Hematopoietic multipotent progenitor cell treated with erythropoietin and hydrocortisone succinate and interleukin-3 and kit ligand, for 8 days (in vitro differentiated cells): ENCODE measurements at regions not wholly inside any gene's neighbourhood (a gene's known extent, or its start where the extent isn't known, plus 50 kb on each side); places are given as distances from the start of the nearest gene placed in this dataset.
"Not testable (repeated sequence)": the region's sequence is repeated elsewhere in the genome, so short reads cannot be mapped to it uniquely, and the experiment has no call there.

Experiments used
- DNase-seq: peaks from one replicate; pipeline ENCODE4 v3.0.0-alpha.2; 2015

DNA sequence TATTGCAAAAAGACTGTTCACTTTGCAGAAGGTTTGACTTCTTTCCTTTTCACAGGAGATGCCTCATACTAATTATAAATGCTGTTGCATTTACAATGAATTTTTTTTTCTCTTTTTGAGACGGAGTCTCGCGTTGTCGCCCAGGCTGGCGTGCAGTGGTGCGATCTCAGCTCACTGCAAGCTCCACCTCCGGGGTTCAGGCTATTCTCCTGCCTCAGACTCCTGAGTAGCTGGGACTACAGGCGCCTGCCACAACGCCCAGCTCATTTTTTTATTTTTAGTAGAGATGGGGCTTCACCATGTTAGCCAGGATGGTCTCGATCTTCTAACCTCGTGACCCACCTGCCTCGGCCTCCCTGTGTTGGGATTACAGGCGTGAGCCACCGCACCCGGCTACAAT is 290.5 kb upstream of the GATB start:
- DNase-seq, result not testable (repeated sequence)

DNA sequence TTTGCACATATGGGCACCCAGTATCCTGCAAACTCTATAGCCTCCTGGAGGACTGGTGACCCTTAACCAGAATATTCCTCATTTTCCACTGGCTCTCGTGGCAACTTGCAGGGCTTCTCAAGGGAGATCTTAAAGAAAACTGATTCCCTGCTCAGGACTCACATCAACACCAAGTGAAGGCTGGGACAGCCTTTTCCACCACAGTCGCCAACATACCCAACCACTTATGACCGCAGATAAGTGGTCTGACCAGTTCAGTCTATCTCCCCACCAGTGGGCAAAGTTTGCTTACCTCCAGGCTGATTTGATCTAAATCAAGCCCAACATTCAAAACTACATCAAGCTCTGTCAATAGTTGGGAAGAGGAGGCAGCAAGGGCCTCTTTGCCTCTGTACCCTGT is 289.3 kb upstream of the GATB start:
- DNase-seq, result no peak

DNA sequence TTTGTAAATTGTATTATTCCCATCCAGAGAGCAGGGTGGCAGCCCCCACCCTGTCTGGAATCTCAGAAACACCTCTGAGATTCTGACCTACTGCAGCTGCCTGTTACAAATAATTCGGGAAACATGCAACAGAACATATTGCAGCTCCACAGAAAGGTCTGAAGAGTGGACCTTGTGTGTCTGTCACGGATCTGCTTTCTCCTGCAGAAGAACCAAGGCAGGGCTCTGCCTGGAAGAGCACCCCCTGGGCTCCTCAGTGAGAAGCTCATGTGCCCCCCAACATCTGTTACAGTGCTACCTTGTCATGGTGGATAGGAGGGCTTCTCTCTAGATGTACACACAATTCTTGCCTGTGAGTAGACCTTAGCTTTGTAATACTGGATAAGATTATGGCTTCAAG is 286.6 kb upstream of the GATB start:
- no peak for DNase-seq

DNA sequence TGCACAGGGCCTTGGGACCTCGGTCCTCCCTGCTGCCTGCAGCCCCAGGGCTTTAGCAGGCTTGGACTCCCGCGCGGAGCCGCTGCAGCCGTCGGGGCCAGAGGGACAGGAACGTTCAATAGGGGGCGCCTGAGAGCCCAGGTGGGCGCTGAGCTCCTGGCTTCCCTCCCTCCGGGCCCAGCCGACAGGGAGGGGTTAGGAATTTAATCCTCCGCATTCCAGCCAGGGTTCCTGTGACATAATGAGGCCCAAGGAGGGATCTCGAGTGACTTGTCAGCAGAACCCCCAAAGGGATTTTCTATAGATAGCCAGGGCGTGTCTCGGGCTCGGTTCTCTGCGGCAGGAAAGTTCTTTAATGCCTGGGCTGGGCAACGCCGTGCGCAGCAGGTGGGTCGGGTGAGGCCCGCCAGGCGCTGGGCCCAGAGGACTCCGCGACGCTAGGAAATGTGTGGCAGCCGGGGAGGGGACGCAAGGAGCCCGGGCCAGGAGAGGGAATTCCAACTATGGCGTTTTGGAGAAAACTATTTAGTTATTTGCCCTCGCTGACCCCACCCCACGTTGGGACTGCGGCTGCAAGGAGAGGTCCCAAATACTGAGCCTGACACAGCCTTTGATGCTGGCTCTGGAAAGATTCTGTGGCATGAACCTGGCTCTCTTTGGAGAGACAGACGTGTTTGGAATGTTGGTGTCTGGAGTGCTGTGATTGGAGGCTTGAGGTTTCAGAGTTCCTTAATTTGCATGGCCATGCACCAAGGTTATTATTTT is 285.2 kb upstream of the GATB start:
- DNase-seq, result no peak

DNA sequence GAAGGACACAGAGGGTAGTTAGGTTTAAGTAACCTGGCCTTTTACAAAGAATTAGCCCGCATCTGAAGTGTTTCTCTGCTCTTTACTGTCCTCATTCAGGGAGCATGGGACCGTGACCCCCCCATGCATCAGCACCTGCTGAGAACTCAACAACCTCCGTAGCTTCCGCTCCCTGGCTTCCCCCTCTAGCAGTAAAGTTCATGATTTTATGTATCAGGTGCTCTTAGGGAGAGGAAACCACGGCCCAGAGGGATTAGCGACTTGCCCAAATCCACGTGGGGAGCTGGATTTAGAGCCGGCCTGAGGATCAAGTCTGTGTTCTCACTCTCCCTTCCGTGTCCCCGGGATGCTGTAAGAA is 284.6 kb upstream of the GATB start:
- DNase-seq, result no peak

DNA sequence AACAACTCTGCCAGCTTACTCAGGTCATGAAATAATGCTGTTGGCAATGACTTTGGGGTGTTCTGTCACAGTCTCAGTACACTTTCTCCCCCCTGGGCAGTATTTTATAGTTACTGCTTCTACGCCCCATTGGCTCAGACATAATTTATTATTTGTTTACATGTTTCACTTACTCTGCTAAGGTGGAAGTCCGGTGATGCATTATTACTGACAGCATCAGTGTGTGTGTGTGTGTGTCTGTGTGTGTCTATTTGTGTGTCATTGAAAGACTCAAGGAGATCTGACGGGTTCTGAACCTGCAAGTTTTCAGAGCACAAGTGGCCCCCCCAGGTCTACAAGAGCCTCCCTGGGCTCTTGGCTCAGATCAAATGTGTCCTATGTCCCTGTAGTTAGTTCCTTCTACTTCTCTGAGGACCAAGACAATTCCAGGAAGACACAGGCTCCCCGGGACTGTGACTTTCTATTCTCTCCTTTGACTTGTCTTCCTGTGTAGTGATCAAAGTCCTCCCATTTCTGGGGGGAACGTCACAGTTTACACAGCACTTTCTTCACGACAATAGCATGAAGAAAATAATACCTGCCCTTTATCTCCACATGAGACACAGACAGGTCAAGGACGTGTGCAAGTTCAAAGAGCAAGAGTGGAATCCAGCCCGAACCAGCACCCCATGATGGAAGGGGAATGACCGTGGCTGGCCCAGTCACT is 283.7 kb upstream of the GATB start:
- DNase-seq, result no peak

DNA sequence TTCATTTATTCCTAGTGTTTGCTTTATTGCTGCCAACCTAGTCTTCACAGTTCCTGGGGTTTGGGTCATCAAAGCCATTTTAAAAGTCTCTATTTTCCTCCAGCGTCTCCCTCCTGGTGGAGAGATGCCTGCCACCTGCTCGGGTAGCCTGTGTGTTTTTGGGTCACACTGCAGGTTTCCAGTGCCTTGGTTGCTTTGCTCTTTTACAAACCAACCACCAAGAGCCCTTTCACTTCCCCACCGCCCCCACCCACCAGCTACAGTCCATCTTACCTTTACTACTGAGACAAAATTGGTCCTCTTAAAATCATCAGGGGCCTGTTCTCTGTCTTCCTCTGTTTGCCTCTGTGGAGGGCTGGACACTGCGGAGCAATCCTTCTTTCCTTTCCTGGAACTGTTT is 280.5 kb upstream of the GATB start:
- DNase-seq, result no peak

DNA sequence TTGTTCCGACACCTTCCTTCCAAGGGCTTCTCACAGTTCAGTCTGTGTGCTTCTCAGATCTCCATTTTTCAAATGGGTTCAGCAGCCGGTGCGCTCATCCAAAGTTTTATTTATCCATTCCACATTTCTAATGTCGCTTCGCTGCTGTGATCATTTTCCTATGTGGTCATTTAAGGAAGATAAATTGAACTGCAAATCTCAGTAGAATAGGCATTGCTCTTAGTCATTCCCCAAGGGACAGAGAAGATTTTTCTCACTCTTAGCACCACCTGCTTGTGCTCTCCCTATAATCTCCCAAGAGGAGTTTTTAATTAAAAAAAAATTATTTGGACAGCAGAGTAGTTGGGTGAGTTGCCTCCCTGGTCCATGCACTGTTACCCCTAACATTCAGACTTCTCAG is 278.9 kb upstream of the GATB start:
- DNase-seq, result no peak

DNA sequence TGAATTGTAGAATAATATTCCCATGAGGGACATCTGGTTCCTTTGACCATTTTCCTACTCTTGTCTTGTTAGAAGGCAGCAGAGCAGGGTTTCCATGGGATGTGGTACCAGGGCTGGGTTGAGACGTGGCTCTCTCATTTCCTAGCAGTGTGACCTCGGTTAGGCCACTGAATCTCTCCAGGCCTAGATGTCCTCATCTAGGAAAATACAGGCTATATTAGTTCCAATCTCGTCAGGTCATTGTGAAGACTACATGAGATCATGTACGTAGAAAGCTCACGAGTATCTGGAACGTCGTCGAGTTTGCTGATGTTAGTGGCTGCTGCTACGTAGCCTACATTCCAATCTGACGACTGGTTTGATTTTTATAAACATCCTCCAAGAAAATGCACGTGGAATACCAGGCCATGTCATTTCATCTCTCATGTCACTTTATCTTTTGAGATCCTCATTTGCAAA is 278.2 kb upstream of the GATB start:
- no peak for DNase-seq

DNA sequence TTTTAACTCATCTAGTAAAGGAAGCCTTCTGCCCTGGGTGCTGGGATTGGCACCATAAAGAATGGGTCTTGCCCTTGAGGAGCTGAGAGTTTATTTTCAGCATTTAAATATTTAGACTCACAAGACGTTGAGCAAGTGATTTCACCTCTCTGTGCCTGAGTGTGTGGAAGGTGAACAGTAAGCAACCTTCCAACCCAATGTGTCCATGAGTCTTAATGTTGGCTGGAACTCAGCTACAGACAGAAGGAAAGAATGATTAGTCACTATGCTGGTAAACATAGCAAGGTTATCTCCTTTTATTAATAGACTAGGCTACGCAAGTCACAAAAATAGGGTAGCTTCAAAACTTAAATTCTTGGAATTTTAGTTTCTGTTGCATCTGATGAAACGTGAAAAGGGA is 277.4 kb upstream of the GATB start:
- DNase-seq, result no peak

DNA sequence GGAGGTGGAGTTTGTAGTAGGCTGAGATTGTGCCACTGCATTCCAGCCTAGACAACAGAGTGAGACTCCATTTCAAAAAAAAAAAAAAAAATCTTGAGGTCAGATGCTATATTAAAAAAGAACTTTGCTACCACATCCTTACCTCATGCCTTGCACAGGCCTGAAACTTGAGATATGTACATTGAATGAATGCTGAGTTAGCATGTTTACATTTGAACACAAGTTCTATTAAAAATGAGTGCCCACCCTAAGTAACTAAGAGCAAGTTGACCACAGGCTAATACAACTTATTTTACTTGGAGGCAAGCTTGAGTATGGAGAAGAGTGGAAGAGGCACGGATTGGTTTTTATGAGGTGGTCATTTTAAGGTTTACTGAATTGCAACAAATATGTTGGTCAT is 276.6 kb upstream of the GATB start:
- no peak for DNase-seq

DNA sequence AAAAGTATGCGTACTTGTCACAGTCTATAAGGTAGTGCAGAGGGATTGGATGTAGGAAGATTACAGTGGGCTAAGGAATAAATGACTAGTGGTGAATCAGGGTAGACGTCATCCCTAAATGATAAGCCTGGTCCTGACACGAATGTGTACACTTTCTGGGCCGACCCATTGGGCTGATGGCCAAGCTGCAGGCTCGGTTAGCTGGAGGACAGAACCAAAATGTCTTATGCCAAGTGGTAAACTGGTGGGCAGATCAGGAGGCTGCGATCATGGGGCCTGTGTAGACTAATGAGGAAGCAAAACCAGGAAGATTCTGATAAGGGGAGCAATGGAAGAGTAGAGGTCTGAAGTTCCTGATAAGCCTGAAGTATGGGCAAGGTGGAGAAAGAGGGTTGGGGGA is 272.8 kb upstream of the GATB start:
- no peak for DNase-seq

DNA sequence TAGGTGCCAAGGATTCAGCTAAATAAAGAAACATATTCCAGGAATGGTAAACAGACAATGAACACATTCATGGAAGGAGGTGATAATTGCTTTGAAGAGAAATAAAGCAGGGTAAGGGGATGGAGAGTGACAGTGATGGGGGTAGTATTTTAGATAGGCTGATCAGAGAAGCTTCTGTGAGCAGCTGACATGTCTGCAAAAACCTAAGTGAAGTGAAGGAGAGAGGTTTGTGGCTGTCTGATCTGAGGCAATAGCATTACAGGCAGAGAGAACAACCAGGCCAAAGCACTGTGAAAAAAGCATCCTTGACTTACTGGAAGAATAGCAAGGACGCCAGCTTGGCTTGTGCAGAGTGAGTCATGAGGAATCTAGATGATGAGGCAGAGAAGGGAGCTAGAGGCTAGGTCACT is 271.9 kb upstream of the GATB start:
- no peak for DNase-seq

DNA sequence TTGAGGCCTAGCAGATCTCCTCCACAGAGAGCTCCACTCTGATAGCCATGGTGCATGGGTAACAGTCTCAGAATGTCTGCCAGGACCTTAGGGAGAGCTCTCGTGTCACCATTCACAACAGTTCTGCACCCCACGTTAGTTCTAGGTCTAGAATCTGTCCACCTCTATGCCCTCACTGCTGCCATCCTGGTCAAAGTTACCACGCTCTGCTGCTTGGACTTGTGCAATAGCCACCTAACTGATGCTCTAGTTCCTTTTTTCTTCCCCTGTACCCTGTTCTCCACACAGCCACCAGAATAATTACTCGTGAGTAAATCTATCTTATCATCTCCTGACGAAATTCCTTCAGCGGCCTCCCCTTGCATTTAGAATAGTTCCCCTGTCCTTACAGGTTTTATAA is 268.8 kb upstream of the GATB start:
- no peak for DNase-seq

DNA sequence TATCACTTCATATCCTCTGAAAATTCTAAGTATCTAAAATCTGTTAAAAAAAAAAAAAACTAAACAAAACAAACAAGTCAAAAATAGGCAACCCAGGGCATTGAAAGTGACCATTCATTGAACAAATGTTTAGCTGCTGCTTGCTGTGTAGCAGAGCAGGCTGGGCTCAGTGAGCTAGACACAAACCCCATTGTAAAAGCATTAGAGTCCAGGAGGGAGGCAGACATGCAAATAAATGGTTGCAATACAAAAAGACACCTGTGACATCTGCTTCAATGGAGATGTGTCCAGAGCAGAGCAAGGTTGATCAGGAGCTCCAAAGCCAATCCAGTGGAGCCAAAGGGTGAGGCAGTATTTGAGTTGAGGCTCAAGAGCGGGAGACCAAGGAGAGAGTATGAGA is 267.3 kb upstream of the GATB start:
- no peak for DNase-seq

DNA sequence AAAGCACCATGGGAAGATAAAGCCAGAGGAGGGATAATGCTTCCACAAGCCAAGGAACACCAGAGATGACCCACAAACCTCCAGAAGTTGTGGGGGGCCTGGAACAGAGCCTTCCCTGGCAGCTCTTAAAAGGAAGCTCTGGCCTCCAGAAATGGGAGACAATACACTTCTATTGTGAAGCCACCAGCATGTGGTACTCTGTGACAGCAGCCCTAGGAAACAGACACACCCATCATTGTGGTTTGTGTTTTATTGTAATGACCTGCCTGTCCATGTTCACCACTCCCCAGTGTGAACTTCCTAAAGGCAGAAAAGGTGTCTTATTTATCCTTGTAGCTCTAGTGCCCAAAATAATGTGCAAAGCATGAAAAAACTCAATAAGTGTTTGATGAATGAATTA is 264.1 kb upstream of the GATB start:
- DNase-seq, result no peak

DNA sequence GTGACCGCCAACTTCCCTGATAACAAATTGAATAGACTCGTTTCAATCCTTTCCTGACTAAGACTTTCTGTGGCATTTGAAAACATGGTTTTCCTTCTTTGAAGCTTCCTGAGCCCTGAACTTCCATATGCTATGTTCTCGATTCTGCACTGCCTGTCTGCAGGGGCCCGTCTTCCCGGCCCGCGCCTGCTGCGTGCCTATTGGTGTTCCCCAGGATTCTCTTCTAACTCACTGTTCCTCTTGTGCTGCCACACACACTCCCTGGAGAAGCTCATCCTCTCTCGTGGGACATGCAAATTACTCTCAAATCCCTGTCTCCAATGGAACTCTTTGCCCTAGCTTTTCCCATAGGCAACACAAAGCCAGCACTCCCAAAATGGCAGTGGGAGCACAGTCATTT is 262.9 kb upstream of the GATB start:
- DNase-seq, result no peak

DNA sequence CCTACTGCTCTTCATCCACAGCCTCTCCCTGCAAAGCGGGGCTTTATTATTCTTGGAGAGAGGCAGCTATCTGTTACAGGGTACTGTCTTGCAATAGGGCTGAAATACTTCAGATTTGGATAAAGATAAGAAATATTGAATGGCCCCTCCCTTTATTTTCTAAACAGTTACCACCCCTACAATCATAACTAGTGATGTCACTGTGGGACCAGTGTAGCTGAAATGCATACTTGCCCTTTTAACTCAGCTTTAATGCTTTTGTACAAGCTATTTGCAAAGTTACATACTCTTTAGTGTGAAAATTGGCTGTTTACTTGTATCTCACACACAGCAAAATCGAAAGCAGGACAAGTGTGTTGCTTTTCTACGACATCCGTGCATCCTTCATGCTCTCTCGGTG is 261.7 kb upstream of the GATB start:
- DNase-seq, result no peak

DNA sequence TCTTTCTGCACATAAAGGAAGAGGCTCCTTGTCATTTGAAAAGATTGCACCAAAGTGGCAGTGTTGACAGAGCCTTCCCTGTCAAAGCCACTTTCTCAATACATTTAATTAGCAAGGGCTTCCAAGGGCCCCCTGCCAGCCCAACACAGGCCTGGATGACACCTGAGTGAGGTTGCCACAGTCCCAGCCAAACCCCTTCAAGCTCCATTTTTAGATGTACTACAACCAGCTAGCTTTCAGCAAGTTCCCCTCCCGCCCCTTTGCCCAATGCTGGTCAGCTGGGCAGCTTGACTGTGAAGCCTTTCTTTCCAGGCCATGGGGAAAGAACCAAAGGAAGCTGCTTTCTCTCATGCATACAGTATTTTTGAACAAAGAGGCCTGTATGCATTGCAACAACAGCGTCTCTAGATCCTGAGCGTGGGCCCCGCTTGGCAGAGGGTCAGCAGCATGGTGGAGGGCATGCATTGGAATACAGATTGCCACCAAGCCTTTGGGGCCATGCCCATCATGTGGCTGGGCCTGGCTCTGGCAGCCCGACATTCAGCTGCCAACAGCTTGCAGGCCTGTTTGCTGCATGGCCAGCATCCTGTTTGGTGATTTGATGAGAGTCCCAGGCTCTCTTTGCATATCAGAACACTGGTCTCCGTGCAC is 261.1 kb upstream of the GATB start:
- DNase-seq, result no peak

DNA sequence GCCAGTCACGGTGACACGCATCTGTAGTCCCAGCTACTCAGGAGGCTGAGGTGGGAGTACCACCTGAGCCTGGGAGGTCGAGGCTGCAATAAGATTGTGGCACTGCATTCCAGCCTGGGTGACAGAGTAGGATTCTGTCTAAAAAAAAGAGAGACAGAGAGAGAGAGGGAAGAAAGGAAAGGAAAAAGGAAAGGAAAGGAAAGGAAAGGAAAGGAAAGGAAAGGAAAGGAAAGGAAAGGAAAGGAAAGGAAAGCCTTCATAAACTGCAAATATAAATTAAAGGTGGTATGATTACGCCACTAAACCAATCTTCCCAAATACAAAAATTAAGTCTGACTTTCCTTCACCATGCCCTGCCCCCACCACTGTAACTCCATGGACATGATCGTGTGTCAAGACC is 259.3 kb upstream of the GATB start:
- DNase-seq, result no peak

DNA sequence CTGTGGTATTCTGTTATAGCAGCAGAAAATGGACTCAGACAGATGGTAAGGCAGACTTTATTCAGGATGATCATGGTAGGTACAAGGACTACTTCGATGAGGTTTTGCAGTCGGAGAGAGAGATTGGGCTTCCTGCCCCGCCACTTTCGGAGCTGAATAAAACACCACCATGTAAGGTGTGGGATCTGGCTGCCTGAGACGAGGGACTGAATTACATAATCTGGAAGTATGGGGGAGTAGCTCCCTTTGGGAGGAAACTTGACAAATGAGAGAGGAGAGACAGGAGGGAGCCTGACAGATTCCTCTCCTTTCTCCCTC is 255.5 kb upstream of the GATB start:
- DNase-seq, result no peak

DNA sequence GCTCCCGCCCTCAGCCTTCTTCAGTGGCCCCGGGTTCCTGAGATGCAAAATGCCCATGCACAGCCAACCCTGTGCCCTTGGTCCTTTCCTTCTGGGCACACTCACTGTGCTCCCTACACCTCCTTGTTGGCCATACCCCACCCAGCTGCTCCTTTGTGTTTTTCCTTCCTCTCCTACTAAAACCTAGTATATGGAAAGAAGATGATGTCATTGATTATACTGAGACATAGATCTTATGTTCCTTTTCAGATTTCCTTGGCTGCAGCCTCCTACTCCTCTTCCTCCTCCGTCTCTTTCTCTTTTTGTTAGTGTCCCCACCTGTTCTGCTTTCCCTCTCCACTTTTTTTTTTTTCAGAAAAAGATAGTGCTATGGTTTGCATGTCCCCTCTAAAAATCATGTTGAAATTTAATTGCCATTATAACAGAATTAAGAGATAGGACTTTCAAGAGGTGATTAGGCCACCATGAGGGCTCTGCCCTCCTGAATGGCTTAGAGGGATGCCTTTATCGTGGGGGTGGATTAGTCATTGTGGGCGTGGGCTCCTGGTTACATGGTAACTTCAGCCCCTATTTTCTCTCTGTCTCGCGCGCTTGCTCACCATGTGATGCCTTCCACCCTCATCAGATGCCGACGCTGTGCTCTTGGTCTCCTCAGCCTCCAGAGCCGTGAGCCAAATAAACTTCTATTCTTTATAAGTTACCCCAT is 254.9 kb upstream of the GATB start:
- no peak for DNase-seq

DNA sequence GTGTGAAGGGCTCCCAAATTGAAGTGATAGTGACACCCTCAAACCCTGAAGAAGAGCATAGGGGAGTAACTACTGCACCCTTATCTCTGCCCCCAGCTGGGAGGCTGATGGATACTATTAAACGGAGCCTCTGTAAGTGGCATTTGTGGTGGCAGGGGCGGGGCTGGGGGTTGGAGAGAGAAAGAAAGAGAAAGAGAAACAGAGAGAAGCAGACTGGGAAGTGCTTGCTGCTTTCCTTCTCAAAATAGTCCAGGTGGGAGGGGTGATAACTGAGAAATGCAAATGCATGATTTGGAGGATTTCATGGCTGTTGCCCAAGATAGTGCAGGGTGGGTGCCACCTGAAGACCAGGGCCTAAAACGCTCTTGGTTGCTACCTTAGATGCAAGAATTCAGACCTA is 253.5 kb upstream of the GATB start:
- DNase-seq, result peak; percentile 89

DNA sequence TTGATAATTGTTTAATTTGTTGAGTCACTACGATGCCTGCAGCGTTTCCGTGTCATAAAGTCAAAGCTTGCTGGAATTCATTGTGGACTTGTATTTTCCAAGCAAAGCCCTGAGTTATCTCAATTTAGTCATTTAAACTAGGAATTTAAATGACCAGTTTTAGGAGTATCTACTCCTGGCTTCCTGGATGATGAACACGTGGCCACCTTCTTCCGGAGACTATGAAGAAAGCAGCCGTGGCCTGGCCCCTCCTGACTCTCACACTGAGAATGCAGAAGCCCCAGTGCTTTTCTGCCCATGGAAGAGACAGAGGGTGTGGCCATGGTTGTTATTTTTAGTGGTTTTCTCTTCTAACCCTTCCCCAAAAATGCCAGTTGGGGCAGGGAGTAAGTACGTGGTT is 250.7 kb upstream of the GATB start:
- no peak for DNase-seq
